GM18909 (cell line): ENCODE measurements at regions not wholly inside any gene's neighbourhood (a gene's known extent, or its start where the extent isn't known, plus 50 kb on each side); places are given as distances from the start of the nearest gene placed in this dataset.

Experiments
- ATAC-seq: cut with Tn5 transposase; IDR thresholded peaks from one replicate; pipeline ENCODE4 v1.9.1; 2021; ENCODE audit warnings: mild to moderate bottlenecking; ENCODE audit not compliant: unreplicated experiment, poor library complexity

DNA sequence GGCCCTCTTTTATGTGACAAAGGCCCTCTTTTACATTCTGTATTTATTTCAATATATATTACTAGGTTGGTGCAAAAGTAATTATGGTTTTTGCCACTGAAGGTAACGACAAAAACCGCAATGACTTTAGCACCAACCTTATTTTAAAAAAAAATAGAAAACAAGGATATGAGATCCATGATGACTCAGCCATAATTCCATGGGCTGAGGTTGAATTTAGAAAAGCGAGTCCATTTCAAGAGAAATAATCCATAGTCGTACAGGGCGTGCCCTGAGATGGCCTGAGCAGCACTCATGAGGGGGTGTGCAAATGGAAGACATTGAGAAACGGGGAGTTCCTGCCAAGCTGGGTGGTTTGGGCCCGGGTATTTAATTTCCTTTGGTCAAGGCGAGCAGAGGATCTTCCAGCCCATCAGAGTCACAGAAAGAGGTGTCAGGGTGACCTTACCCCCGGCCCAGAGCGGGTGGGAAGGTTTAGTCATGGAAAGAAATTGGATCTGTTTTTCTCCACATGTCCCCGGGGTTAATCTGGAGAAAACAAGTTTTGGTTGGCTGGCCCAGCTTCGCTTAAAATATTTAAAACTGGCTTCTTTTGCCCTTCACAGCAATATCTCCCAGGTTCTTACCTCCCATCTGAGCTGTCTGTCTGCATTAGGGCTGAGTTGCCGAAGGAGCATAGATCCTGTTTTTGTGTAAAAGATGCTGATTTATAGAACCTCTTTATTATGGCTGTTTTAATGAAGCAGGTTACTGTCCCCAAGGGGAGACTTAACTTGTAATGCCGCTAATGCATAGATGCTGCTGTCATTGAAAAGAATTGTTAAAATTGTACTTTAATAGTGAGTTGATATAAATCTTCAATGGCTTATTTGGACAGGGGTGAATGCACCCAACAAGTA, 255.6 kb downstream of the PREX1 start:
- ATAC-seq: no peak

DNA sequence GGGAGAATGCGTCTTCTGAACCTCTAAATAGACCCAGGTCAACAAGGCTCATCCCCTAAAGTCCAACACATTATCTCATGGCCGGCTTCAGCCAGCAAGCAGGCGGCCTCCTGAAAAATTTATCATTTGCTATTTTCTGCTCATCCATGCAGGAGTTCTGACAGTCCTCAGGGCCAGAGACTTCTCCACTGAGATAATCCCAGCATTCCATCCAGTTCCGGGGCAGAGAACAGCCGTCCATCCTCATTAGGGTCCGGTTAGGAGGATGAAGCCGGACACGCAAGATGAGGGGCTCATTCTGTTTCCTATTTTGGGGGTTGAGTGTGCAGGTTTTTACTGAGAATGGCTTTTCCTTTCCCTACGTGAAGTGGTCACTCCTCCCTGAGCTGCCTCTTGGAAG, 258.1 kb downstream of the PREX1 start:
- no peak for ATAC-seq

DNA sequence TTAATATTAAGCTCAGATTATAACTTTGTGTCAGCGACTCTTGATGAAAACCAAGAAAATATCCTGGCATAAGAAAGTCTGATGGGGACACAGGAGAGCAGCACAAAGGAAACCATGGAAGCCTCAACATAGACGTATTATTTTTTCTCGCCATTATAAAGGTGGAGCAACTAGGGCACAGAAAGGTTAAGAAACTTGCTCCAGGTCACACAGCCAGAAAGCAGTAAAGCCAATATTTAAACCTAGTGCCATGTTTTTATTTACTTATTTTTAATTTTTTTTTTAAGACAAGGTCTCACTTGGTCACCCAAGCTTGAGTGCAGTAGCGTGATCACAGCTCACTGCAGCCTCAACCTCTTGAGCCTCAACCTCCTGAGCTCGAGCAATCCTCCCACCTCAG, 259.3 kb downstream of the PREX1 start:
- ATAC-seq: no peak

DNA sequence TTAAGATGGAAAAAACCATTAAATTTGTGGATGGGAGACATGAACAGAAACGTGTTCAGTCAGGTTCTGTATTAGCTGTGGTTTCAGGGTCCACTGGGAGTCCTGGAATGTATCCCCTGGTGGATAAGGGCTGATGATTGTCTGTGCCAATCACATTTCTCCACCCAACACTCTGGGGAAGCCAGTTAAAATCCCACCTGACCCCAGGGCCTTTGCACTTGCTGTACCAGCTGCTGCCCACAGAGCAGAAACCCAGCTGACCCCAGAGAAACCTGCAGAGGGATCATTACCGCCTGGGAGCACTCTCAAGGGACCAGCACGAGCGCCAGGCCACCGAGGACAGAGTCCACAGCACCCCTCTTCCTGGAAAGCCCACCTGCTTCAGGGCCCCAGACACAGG, 260.7 kb downstream of the PREX1 start:
- no peak for ATAC-seq

DNA sequence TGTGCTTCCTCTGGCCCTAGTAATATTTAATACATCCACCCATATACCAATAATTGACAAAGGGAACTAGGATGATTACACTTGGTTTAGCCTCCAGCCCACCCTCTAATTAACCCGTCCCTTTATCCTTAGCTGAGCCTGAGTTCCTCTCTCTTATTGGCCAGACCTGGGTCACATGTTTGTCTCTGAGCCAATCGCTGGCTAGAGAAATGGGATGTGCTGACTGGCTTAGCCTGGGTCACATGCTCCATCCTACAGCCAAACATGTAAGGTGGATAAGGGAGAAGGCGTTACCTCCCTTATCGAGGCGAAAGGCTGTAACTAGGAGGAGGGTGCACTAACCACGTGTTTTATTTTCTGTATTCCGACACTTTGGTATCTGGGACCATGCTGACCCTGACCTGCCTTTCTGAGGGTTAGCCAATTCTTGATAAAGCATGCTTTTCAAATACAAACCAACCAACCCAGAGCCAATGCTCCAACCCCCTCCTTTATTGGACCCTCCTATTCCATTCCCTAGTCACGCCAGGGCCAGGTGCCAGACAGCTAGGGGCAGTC, 262.7 kb downstream of the PREX1 start:
- no peak for ATAC-seq

DNA sequence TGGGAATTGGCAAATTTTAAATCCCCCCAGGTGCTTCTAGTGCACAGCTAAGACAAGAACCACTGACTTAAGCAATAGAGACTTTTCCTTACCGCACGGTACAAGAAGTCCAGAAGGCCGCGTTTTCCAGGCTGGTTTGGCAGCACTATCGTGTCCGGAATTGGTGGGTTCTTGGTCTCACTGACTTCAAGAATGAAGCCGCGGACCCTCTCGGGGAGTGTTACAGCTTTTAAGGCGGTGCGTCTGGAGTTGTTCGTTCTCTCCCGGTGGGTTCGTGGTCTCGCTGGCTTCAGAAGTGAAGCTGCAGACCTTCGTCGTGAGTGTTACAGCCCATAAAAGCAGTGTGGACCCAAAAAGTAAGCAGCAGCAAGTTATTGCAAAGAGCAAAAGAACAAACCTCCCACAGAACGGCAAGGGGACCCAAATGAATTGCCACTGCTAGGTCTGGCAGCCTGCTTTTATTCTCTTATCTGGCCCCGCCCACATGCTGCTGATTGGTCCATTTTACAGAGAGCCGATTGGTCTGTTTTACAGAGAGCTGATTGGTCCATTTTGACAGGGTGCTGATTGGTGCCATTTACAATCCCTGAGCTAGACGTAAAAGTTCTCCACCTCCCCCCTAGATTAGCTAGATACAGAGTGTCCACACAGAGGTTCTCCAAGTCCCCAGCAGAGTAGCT, 264.5 kb downstream of the PREX1 start:
- ATAC-seq: no peak

DNA sequence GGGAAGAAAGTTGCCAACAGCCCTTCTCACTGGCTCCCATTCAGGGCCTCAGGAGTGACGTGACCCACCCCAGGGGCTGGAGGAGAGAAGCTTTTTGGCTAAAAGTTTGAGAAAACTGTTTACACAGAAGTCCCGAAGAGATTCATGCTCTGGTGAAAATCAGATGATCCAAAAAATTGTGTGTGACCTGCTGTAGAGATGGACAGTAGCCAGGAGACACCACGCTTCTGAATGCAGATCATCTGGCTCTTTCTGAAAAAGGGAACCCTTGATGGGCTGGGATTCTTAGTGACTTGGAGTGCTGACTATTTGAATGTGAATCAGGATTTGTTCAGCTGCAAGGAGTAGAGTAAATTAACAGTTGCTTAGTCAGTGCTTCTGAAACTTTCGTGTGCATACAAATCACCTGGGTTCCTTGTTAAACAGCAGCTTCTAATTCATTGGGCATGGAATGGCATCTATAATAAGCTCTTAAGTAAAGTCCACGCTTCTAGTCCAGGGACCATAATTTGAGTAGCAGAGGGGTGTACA, 265.1 kb downstream of the PREX1 start:
- no peak for ATAC-seq

DNA sequence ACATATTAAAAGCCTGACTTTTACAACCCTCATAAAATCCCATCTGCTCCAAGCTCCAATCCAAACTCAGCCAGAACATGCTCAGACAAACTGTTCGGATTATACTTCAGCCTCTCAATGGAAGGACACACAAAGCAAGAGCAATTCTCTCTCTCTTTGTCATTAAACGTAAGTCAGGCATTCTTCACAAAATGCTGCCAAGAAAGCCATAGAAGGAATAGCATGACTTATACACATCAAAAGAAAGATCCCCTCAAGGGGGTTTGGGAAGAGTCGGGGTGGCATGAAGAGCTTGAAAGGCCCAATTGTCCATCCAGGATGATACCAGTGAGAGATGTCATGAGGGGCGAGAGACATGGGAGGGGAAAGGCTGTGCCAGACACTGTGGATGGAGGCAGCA, 268.9 kb downstream of the PREX1 start:
- no peak for ATAC-seq

DNA sequence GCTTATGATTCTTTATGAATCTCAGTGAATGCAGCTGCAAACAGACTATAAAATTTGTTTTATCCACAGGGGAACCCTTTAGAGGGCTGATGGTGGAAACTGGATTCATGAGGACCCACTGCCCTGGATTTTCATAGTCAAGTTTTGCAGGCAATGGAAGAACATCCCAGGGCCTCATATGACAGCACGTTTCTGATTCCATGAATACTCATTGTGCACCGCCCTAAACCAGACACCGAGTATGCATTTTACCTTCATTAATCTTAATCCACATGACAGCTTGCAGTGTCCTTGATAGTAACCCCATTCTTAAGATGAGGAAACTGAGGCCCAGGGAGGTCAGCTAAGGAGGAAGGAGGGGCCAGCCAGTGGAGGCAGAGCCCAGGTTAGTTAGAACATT, 270.4 kb downstream of the PREX1 start:
- ATAC-seq: no peak

DNA sequence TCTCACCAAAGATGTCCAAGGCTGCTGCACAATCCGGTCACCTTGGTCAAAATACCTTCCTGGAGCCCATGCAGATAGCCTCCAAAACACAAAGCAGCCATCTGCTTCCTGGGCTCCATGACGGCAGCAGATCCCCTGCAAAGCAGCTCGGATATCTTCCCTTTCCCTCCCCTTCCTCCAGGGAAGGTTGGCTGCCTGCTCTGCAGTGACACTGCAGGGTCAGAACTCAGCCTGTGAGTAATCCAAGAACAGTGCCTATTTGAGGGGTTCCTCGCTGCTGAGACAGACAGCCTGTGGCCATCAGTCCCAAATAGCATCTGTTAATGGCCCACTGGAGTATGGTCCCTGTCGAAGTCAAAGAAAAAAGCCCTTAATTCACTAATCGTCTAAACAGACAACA, 270.8 kb downstream of the PREX1 start:
- no peak for ATAC-seq

DNA sequence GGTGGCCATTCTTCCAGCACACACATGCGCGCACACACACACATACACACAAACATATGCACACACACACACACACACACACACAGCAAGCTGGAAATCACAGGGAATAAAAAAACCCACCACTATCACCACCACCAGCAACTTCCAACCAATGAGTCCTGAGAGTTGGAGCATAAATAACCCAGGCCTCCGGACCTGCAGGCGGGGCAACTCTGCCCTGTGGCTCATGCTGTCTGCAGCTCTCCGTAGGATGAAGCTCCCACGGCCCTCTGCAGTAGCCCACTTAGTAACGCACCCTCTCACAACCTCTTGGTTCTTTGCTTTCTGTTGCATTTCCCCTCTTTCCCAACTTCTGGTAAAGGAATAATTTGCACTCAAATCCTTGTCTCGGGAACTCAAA, 275.2 kb downstream of the PREX1 start:
- no peak for ATAC-seq

DNA sequence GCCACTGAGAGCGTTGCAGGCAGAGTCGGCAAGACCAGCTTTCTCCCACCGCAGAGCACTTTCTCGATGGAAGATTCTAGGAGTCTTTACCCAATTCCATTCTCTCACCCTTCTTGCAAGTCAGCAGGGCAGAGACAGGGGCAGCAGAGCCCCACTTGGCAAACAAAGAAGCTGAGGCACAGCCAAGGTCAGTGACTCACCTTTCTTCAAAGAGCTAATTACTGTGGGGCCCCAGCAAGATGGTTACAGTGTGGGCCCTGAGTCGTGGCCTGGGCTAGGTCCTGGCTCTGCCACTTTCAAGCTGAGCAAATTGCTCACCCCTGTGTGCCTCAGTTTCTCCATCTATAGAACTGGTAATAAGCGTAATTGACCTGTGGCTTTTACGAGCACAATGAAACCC, 277.0 kb downstream of the PREX1 start:
- no peak for ATAC-seq

DNA sequence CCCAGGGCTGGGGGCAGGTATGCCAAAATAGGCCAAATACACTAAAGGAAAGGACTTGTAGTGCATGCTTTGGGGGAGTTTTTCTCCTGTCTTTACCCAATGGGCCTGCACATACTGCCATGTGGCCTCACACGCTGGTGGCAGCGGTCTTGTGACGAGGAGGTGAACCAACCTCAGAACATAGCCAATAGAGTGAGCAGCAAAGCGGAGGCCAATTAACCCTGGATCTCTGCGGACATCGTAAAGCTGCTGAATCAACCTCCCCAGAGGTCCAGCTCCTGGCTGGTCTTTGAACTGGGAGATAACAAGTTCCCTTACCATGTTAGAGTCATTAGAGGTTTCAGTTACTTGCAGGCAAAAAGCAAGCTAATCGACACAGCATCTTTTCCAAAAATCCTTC, 280.1 kb downstream of the PREX1 start:
- ATAC-seq: no peak

DNA sequence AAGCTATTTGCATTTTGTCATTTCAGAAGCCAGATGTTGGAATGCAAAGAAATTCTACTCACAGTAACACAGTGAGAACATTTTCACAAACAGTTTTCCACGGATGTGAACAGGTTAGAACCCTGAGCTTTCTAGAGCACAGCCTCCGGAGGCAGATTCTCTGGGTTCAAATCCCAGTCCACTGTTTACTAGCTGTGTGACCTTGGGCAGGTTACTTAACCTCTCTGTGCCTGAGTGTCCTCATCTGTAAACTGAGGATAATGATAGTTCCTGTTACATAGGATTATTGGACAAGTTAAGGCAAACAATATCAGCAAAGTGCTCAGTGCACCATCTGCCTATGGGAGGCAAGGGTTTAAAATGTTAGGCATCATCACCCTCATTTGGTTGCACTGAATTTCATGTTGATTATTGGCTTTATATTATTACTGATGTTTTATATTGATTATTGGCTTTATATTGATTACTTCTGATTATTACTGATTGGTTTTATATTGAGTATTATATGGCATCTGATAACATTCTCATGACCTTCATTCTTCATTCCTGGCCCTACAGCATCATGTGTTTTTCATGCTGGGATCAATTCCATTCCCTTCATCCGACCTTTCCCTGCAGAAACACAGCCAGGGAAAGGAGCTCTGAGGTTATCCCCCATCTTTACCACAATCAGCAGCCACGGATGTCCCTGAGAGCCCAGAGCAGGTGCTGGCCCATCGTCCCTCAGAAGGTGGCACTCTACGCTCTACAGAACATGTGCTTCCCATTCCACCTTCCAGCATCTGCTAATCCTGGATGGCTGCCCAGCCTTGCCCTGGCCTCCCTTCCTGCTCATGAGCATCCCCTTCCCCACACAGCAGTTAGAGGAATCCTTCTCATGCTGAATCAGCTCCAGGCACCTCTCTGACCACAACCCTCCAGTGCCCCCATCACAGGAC, 283.1 kb downstream of the PREX1 start:
- ATAC-seq: no peak

DNA sequence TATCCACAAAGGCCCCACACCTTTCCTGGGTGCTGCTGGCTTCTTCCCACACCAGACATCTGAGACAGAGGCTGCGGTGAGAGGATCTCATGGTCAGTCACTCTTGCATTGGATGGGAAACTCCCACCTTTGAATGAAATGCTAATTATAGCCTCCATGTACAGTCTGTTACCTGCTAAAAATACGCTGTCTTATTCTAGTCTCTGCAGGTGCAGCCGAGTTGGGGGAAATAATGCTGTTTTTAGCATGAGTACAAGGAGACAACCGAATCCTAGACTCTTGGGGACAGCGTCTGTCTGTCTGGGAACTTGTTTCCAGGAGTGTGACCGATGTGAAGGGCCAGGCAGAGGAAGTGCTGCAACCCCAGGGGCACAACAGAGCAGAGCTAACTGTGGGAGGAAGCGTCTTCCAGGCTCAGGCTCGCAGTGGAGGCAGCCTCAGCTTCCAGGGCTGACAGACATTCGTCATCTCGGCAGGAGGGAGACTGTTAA, 286.2 kb downstream of the PREX1 start:
- no peak for ATAC-seq

DNA sequence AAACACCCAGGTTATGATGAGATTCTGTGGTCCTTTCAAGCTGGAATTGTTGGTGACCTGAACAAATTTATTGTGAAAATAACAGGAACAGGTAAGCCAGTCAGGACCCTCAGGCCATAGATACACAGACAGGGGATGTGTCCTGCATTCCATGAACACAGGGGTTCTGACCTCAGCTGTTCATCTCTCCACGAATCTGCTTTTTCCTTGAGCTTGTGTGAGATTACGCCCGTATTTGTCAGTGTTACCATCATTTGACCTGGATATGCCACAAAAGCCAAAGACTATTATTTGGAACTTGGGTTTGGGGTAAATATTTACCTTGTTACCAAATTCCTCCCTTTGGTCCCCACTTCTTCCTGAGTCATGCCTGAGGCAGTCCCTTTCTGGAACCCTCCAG, 288.9 kb downstream of the PREX1 start:
- no peak for ATAC-seq

DNA sequence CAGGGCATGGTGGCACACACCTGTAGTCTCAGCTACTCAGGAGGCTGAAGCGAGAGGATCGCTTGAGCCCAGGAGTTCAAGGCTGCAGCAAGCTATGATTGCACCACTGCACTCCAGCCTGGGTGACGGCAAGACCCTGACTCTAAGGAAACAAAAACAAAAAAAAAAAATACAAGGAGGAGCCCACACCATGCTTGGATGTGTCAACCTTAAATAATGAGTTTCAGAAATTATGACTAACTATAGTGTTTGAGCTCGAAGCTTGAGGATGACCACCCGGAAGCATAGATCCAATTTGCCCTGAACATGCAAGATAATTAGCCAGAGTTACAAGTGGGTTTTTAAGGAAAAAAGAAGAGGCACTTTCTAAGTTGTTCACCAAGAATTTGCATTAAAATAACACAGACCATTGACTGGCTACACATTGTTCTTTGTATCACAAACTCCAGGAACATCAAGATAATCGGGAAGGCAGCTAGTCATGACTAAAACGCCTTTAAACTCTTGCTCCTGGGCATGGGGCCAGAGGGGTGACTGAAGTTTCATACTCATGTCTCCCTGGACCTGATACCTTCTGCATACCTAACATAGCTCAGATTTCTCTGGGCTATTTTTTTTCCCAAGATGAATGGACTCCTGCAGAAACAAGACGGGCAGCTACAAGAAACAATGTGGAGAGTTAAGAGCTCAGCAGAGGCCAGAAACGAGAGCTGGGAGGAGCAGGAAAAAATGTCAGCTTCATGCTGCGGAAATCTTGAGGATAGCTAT, 289.6 kb downstream of the PREX1 start:
- ATAC-seq: no peak

DNA sequence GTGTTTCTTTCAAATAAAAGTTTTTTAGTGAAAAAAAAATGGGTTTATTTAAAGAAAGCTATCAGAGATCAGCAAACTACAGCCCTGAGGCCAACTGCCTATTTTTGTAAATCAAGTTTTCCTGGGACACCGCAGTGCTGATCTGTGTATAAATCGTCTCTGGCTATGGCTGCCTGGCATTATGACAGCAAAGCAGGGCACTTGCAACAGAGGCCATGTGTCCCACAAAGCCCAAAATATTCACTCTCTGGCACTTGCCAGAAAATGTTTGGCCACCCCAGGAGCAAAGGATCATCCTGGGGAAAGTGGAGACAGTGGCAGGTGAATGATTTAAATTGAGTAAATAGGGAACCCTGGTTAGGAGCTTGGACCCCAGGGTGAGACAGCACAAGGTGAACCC, 291.6 kb downstream of the PREX1 start:
- no peak for ATAC-seq

DNA sequence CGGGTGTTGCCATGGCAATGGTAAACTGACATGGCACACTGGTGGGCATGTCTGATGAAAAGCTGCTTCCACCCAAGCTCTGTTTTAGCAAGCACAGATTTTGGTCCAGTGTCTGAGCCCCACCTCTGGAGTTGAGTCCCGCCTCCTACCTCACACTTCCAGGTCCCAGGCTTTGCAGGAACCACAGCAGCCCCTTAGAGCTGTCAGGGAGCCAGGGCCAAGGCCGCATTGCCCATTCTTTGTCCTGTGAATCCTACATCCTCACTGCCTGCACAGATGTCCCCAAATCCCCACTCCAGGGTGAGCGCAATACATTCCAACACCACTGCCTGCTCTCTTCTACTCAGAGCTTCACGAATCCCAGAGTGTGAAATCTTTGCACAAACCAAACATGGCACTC, 292.2 kb downstream of the PREX1 start:
- ATAC-seq: no peak
